HG03175 (cell line): ENCODE measurements at regions not wholly inside any gene's neighbourhood (a gene's known extent, or its start where the extent isn't known, plus 50 kb on each side); places are given as distances from the start of the nearest gene placed in this dataset.

Source experiments
- ATAC-seq: cut with Tn5 transposase; IDR thresholded peaks from one replicate; pipeline ENCODE4 v1.9.1; 2021; ENCODE audit warnings: mild to moderate bottlenecking, moderate library complexity; ENCODE audit not compliant: unreplicated experiment

- ATAC-seq: no peak
Observed at GRCh38 chr20:7601431-7601830, 338.8 kb downstream of the HAO1 start.

GRCh38 chr20:7606941-7607340 lies 333.3 kb downstream of the HAO1 start:
- no peak for ATAC-seq

GRCh38 chr20:7608250-7608649 lies 332.0 kb downstream of the HAO1 start:
- no peak for ATAC-seq

GRCh38 chr20:7609251-7609650 lies 331.0 kb downstream of the HAO1 start:
- no peak for ATAC-seq

GRCh38 chr20:7610681-7611080 lies 329.6 kb downstream of the HAO1 start:
- ATAC-seq: no peak

- ATAC-seq: no peak
Observed at GRCh38 chr20:7617797-7618196, 322.5 kb downstream of the HAO1 start.

GRCh38 chr20:7622399-7622961 lies 317.8 kb downstream of the HAO1 start:
- ATAC-seq: no peak

- ATAC-seq: no peak
Observed at GRCh38 chr20:7624886-7625285, 315.4 kb downstream of the HAO1 start.

- no peak for ATAC-seq
Observed at GRCh38 chr20:7627734-7628663, 312.3 kb downstream of the HAO1 start.

GRCh38 chr20:7629880-7630279 lies 310.4 kb downstream of the HAO1 start:
- ATAC-seq: no peak

GRCh38 chr20:7637184-7637583 lies 303.1 kb downstream of the HAO1 start:
- no peak for ATAC-seq

GRCh38 chr20:7650086-7650879 lies 290.0 kb downstream of the HAO1 start:
- no peak for ATAC-seq

GRCh38 chr20:7654231-7654630 lies 286.0 kb downstream of the HAO1 start:
- ATAC-seq: no peak

GRCh38 chr20:7656687-7657467 lies 283.4 kb downstream of the HAO1 start:
- ATAC-seq: no peak

GRCh38 chr20:7657569-7657968 lies 282.7 kb downstream of the HAO1 start:
- ATAC-seq: no peak

GRCh38 chr20:7660165-7660564 lies 280.1 kb downstream of the HAO1 start:
- ATAC-seq: no peak

GRCh38 chr20:7665376-7665775 lies 274.9 kb downstream of the HAO1 start:
- ATAC-seq: no peak

GRCh38 chr20:7667194-7667593 lies 273.1 kb downstream of the HAO1 start:
- no peak for ATAC-seq

- no peak for ATAC-seq
Observed at GRCh38 chr20:7672571-7672970, 267.7 kb downstream of the HAO1 start.

GRCh38 chr20:7673841-7674240 lies 266.4 kb downstream of the HAO1 start:
- no peak for ATAC-seq

GRCh38 chr20:7682916-7683315 lies 257.3 kb downstream of the HAO1 start:
- no peak for ATAC-seq
